Heart left ventricle (tissue), 16 donors: ENCODE measurements at regions not wholly inside any gene's neighbourhood (a gene's known extent, or its start where the extent isn't known, plus 50 kb on each side); places are given as distances from the start of the nearest gene placed in this dataset.

Experiments
- ATAC-seq, 4 donors: fragments of 200-7000 bp; cut with Tn5 transposase; one replicate each; pipeline ENCODE4 v1.9.1; 2020 to 2022; ENCODE audit warnings: moderate library complexity in 4 of 4, mild to moderate bottlenecking in 3 of 4, moderate number of reproducible peaks in 1 of 4
- DNase-seq, 5 donors: peaks; one replicate each; pipeline ENCODE4 v3.0.0-alpha.2; 2020
- H3K27ac ChIP-seq, 12 donors: fragments of 200-600 bp; sonication (generic) in 4 of 12; one replicate each; pipeline versions ENCODE4 v1.5.0 to v1.8.0; 2016 to 2022; ENCODE audit warnings: mild to moderate bottlenecking in 2 of 12
- H3K27me3 ChIP-seq, 9 donors: fragments of 200-600 bp; sonication (generic) in 2 of 9; one replicate each; pipeline versions ENCODE4 v1.5.1 to v1.8.0; 2016 to 2022; ENCODE audit warnings: mild to moderate bottlenecking in 3 of 9
- H3K36me3 ChIP-seq, 9 donors: fragments of 200-600 bp; sonication (generic) in 2 of 9; one replicate each; pipeline versions ENCODE4 v1.5.0 to v1.8.0; 2018 to 2022; ENCODE audit warnings: mild to moderate bottlenecking in 2 of 9
- H3K4me1 ChIP-seq, 12 donors: fragments of 200-600 bp; sonication (generic) in 4 of 12; one replicate each; pipeline versions ENCODE4 v1.5.0 to v1.8.0; 2016 to 2022; ENCODE audit warnings: mild to moderate bottlenecking in 3 of 12
- H3K4me3 ChIP-seq, 12 donors: fragments of 200-600 bp; sonication (generic) in 4 of 12; one replicate each; pipeline versions ENCODE4 v1.5.0 to v1.8.0; 2017 to 2022; ENCODE audit warnings: mild to moderate bottlenecking in 9 of 12, moderate library complexity in 4 of 12
- H3K9me3 ChIP-seq, 12 donors: fragments of 200-600 bp; sonication (generic) in 4 of 12; one replicate each; pipeline versions ENCODE4 v1.5.0 to v1.8.0; 2016 to 2022; ENCODE audit warnings: mild to moderate bottlenecking in 1 of 12
- CTCF ChIP-seq, 12 donors: fragments of 200-600 bp; sonication (generic) in 4 of 12; IDR thresholded peaks; one replicate each; pipeline versions ENCODE4 v1.5.0 to v1.8.0; 2018 to 2022; ENCODE audit warnings: antibody characterized with exemption in 12 of 12, mild to moderate bottlenecking in 5 of 12
- POLR2A ChIP-seq, 2 donors: fragments of 450-650 bp; IDR thresholded peaks; one replicate each; pipeline ENCODE4 v1.6.1; 2017; ENCODE audit warnings: antibody characterized with exemption in 2 of 2, mild to moderate bottlenecking in 2 of 2, moderate library complexity in 2 of 2
- WGBS, 4 donors: extraction: QIAGEN DNeasy Blood & Tissue Kit in 2 of 4; methylation state at CpG; one replicate each; pipeline versions ENCODE4 v1.1.5 to v1.1.7; 2013 to 2018; 5-methylcytosine and 5-hydroxymethylcytosine counted together
- intact Hi-C, 10 donors: fragments of 100-400 bp; cut with DNase I; formaldehyde crosslinking; loops; one replicate each; pipeline versions ENCODE4 v1.11.1 to v1.14.2; 2022
- donor health status: ischemic (EF 13 %, LVEDD 7.1; RV severe dilation, severe dysfunction).
- donor health status: healthy with polysubstance abuse.
- donor health status: DM: no; HTN: yes; CAD: no.
- donor health status: DM: no; HTN: no; CAD: no.
- donor health status: ischemic (EF 25% LVEDD 6.9; RV normal size, moderate dysfunction).
- donor health status: ischemic (EF 25% LVEDD 5.7; RV mildly dilated, moderate dysfunction).
- donor health status: healthy.
- donor health status: DM: yes; HTN: yes; CAD: no.
- donor health status: ischemic (EF 35%, LVEDD 5.7; RV mildly dilated, moderate dysfunction).
- donor health status: nonischemic (EF 11% LVEDD 7.7; RV severe dilation, severe dysfunction).
- donor health status: DM: yes; HTN: yes; CAD: no.
- donor health status: PGD.
- donor health status: ischemic (EF 29% LVEDD 5.4; RV normal size, mild dysfunction).
- donor health status: nonischemic (EF 23%, LVEDD 6.1; RV moderate dilation, normal function).

- H3K27me3 ChIP-seq: no peaks in the 10 kb centered on the region
- WGBS, 4 donors: 71 to 80% (median 73%) methylated on average over 4 of the region's 4 CpGs
- no peaks in the 10 kb centered on the region for H3K9me3 ChIP-seq
- H3K27ac ChIP-seq: no peak overlapping the region
- no peaks in the 10 kb centered on the region for H3K36me3 ChIP-seq
- no peak for TF ChIP-seq CTCF (IDR thresholded peaks at IDR 0.05)
- no peak for TF ChIP-seq POLR2A (IDR thresholded peaks at IDR 0.05)
- DNase-seq (no peak), ATAC-seq (no peak)
- no peak overlapping the region for H3K4me3 ChIP-seq
- no peaks in the 10 kb centered on the region for H3K4me1 ChIP-seq
- intact Hi-C loops: no loop called here
Observed at GRCh38 chr4:104818579-104818978, 323.9 kb upstream of the CXXC4 start.

- H3K27me3 ChIP-seq: no peaks in the 10 kb centered on the region
- peaks cover 0 to 4% (median 0%) of the 10 kb centered on the region in 12 donors for H3K9me3 ChIP-seq
- H3K36me3 ChIP-seq: no peaks in the 10 kb centered on the region
- WGBS, 4 donors: 47 to 55% (median 48%) methylated on average over 2 of the region's 2 CpGs
- no peak overlapping the region for H3K4me3 ChIP-seq
- intact Hi-C loops: no loop called here
- TF ChIP-seq POLR2A (IDR thresholded peaks at IDR 0.05): no peak
- TF ChIP-seq CTCF (IDR thresholded peaks at IDR 0.05): no peak
- no peak overlapping the region for H3K27ac ChIP-seq
- H3K4me1 ChIP-seq: no peaks in the 10 kb centered on the region
- ATAC-seq: no peak
- DNase-seq: no peak
Observed at GRCh38 chr4:104826171-104826570, 320.5 kb upstream of the TET2 start.

- TF ChIP-seq CTCF (IDR thresholded peaks at IDR 0.05) (no peak), POLR2A (IDR thresholded peaks at IDR 0.05) (no peak)
- H3K27me3 ChIP-seq: no peaks in the 10 kb centered on the region
- intact Hi-C loops: no loop called here
- no peak overlapping the region for H3K4me3 ChIP-seq
- H3K4me1 ChIP-seq: no peaks in the 10 kb centered on the region
- H3K9me3 ChIP-seq: peaks cover 0 to 4% (median 0%) of the 10 kb centered on the region in 12 donors
- H3K36me3 ChIP-seq: no peaks in the 10 kb centered on the region
- DNase-seq: no peak
- no peak overlapping the region for H3K27ac ChIP-seq
- no peak for ATAC-seq
Observed at GRCh38 chr4:104829761-104830160, 316.9 kb upstream of the TET2 start.

GRCh38 chr4:104848597-104849225 is 298.0 kb upstream of the TET2 start:
- ATAC-seq: no peak
- 77 to 89% (median 86%) methylated on average over 3 of the region's 3 CpGs for WGBS, 4 donors
- Histone ChIP-seq H3K4me1 (no peaks in the 10 kb centered on the region), H3K27me3 (no peaks in the 10 kb centered on the region), H3K9me3 (no peaks in the 10 kb centered on the region), H3K27ac (no peak overlapping the region), H3K4me3 (no peak overlapping the region), H3K36me3 (no peaks in the 10 kb centered on the region)
- intact Hi-C loops: no loop called here
- DNase-seq: no peak
- no peak for TF ChIP-seq POLR2A (IDR thresholded peaks at IDR 0.05)
